ENCODE measurements at regions not wholly inside any gene's neighbourhood (a gene's known extent, or its start where the extent isn't known, plus 50 kb on each side); places are given as distances from the start of the nearest gene placed in this dataset.

- Mint-ChIP-seq H3K4me3 (no peak overlapping the region), H3K4me1 (ENCODE audit: low read depth) (peaks cover 8% of the 10 kb centered on the region)
Observed at GRCh38 chr4:152149745-152150144, 386.1 kb downstream of the FBXW7 start.

DNA sequence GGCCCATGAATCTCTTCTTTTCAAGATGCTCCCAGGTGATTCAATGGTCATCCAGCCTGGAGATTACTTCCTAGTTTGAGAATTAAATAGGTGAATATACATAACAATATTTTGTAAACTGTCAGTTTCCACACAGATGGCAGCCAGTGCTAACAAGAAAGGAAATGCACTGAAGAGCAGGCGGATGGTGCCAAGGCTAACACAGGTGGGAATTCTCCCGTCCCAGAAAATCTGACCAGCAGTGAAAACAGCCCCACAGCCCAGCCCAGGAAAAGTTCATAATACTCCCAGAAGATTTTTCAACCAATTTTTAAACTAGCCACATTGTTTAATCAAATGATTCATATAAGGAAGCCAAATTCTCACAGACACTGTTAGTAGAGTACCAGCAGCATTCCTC, 387.2 kb upstream of the GATB start:
- Mint-ChIP-seq H3K27me3 (ENCODE audit: low read depth) (no peaks in the 10 kb centered on the region), H3K36me3 (ENCODE audit: low read depth) (peaks cover 27% of the 10 kb centered on the region), H3K4me1 (ENCODE audit: low read depth) (no peaks in the 10 kb centered on the region), H3K9me3 (peaks cover 36% of the 10 kb centered on the region), H3K4me3 (no peak overlapping the region), H3K27ac (no peak overlapping the region)

More at GRCh38 chr4:152149745-152150144, 386.1 kb downstream of the FBXW7 start:
- H3K36me3 Mint-ChIP-seq (ENCODE audit: low read depth): peaks cover 23% of the 10 kb centered on the region
- H3K27ac Mint-ChIP-seq: no peak overlapping the region
- H3K9me3 Mint-ChIP-seq: peaks cover 31% of the 10 kb centered on the region
- H3K27me3 Mint-ChIP-seq (ENCODE audit: low read depth): no peaks in the 10 kb centered on the region

- Mint-ChIP-seq H3K4me3 (no peak overlapping the region), H3K36me3 (ENCODE audit: low read depth) (peaks cover 29% of the 10 kb centered on the region), H3K9me3 (peaks cover 50% of the 10 kb centered on the region), H3K4me1 (ENCODE audit: low read depth) (no peaks in the 10 kb centered on the region), H3K27ac (no peak overlapping the region), H3K27me3 (ENCODE audit: low read depth) (no peaks in the 10 kb centered on the region)
Observed at GRCh38 chr4:152146244-152146643, 385.4 kb upstream of the GATB start.

GRCh38 chr4:152143806-152144205, 383.0 kb upstream of the GATB start:
- Mint-ChIP-seq H3K4me3 (no peak overlapping the region), H3K36me3 (ENCODE audit: low read depth) (peaks cover 28% of the 10 kb centered on the region), H3K27me3 (ENCODE audit: low read depth) (no peaks in the 10 kb centered on the region), H3K9me3 (peaks cover 52% of the 10 kb centered on the region), H3K27ac (no peak overlapping the region), H3K4me1 (ENCODE audit: low read depth) (peaks cover 3% of the 10 kb centered on the region)

GRCh38 chr4:152138451-152138850, 377.6 kb upstream of the GATB start:
- Mint-ChIP-seq H3K4me3 (peak overlapping the region; percentile 59), H3K27ac (peak overlapping the region; percentile 83), H3K4me1 (ENCODE audit: low read depth) (peaks cover 31% of the 10 kb centered on the region), H3K9me3 (peaks cover 19% of the 10 kb centered on the region), H3K27me3 (ENCODE audit: low read depth) (no peaks in the 10 kb centered on the region), H3K36me3 (ENCODE audit: low read depth) (peaks cover 13% of the 10 kb centered on the region)

DNA sequence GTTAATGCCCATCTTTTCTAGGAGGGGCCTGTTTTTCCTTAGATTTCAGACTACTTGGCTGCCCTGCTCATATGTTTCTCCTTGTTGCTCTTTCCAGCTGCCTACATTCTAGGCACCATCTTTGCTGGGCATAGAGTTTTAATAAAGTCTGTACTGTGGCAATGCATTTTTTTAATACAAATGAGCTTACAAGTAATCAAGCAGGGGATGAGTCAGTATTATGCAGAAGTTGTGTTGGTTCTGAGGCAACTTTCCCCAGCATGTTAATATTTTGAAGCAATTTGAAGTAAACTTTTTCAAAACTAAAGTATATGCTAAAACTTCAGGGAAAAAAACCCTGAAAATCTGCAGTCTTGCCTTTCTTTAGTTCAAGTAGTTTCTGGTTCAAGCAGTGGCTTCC, 372.0 kb upstream of the GATB start:
- Mint-ChIP-seq H3K9me3 (peaks cover 29% of the 10 kb centered on the region), H3K4me1 (ENCODE audit: low read depth) (peaks cover 35% of the 10 kb centered on the region), H3K27ac (no peak overlapping the region), H3K4me3 (no peak overlapping the region), H3K36me3 (ENCODE audit: low read depth) (peaks cover 23% of the 10 kb centered on the region), H3K27me3 (ENCODE audit: low read depth) (no peaks in the 10 kb centered on the region)

- peaks cover 27% of the 10 kb centered on the region for H3K4me1 Mint-ChIP-seq (ENCODE audit: low read depth)
- H3K27me3 Mint-ChIP-seq (ENCODE audit: low read depth): no peaks in the 10 kb centered on the region
- H3K27ac Mint-ChIP-seq: no peak overlapping the region
- peaks cover 51% of the 10 kb centered on the region for H3K36me3 Mint-ChIP-seq (ENCODE audit: low read depth)
- no peak overlapping the region for H3K4me3 Mint-ChIP-seq
- peaks cover 67% of the 10 kb centered on the region for H3K9me3 Mint-ChIP-seq
Observed at GRCh38 chr4:152128356-152128755, 367.5 kb upstream of the GATB start.

GRCh38 chr4:152126238-152126637, 365.4 kb upstream of the GATB start:
- Mint-ChIP-seq H3K27me3 (ENCODE audit: low read depth) (no peaks in the 10 kb centered on the region), H3K4me1 (ENCODE audit: low read depth) (peaks cover 20% of the 10 kb centered on the region), H3K36me3 (ENCODE audit: low read depth) (peaks cover 50% of the 10 kb centered on the region), H3K27ac (no peak overlapping the region), H3K9me3 (peaks cover 71% of the 10 kb centered on the region), H3K4me3 (no peak overlapping the region)

GRCh38 chr4:152118819-152119553, 358.2 kb upstream of the GATB start:
- H3K4me3 Mint-ChIP-seq: no peak overlapping the region

GRCh38 chr4:152117933-152118507, 357.2 kb upstream of the GATB start:
- Mint-ChIP-seq H3K36me3 (ENCODE audit: low read depth) (peaks cover 19% of the 10 kb centered on the region), H3K27me3 (ENCODE audit: low read depth) (no peaks in the 10 kb centered on the region), H3K9me3 (peaks cover 29% of the 10 kb centered on the region), H3K4me1 (ENCODE audit: low read depth) (peaks cover 34% of the 10 kb centered on the region), H3K27ac (no peak overlapping the region), H3K4me3 (no peak overlapping the region)

More at GRCh38 chr4:152118819-152119553, 358.2 kb upstream of the GATB start:
- Mint-ChIP-seq H3K4me1 (ENCODE audit: low read depth) (peaks cover 30% of the 10 kb centered on the region), H3K27ac (no peak overlapping the region), H3K9me3 (peaks cover 39% of the 10 kb centered on the region), H3K36me3 (ENCODE audit: low read depth) (peaks cover 27% of the 10 kb centered on the region), H3K27me3 (ENCODE audit: low read depth) (no peaks in the 10 kb centered on the region)

GRCh38 chr4:152117520-152117919, 356.7 kb upstream of the GATB start:
- Mint-ChIP-seq H3K27me3 (ENCODE audit: low read depth) (no peaks in the 10 kb centered on the region), H3K4me3 (no peak overlapping the region), H3K9me3 (peaks cover 26% of the 10 kb centered on the region), H3K27ac (peak overlapping the region; percentile 27), H3K36me3 (ENCODE audit: low read depth) (peaks cover 17% of the 10 kb centered on the region), H3K4me1 (ENCODE audit: low read depth) (peaks cover 39% of the 10 kb centered on the region)

GRCh38 chr4:152117054-152117453, 356.2 kb upstream of the GATB start:
- Mint-ChIP-seq H3K27me3 (ENCODE audit: low read depth) (no peaks in the 10 kb centered on the region), H3K9me3 (peaks cover 23% of the 10 kb centered on the region), H3K4me3 (peak overlapping the region; percentile 68), H3K27ac (peak overlapping the region; percentile 90), H3K4me1 (ENCODE audit: low read depth) (peaks cover 41% of the 10 kb centered on the region), H3K36me3 (ENCODE audit: low read depth) (peaks cover 17% of the 10 kb centered on the region)

DNA sequence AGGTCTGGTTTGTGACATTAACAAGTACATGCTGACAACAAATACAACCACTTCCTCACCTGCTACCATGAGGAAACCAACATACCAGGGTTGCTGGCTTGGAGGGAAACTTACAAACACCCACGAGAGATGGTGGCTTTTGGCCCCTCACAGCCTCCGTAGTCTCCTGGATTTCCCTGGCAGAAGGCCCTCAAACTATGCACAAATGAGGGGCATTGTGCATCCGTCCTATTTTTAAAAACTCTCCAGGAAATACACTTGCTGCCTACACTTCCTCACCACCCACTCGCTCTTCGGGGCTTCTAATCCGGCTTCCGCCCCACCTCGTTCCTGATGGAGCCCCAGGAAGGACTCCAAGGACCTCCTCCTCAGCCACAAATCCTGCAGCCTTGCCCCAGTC, 355.0 kb upstream of the GATB start:
- H3K27me3 Mint-ChIP-seq (ENCODE audit: low read depth): no peaks in the 10 kb centered on the region
- H3K36me3 Mint-ChIP-seq (ENCODE audit: low read depth): peaks cover 15% of the 10 kb centered on the region
- peak overlapping the region; percentile 68 for H3K4me3 Mint-ChIP-seq
- peaks cover 41% of the 10 kb centered on the region for H3K4me1 Mint-ChIP-seq (ENCODE audit: low read depth)
- peaks cover 17% of the 10 kb centered on the region for H3K9me3 Mint-ChIP-seq
- peak overlapping the region; percentile 90 for H3K27ac Mint-ChIP-seq

DNA sequence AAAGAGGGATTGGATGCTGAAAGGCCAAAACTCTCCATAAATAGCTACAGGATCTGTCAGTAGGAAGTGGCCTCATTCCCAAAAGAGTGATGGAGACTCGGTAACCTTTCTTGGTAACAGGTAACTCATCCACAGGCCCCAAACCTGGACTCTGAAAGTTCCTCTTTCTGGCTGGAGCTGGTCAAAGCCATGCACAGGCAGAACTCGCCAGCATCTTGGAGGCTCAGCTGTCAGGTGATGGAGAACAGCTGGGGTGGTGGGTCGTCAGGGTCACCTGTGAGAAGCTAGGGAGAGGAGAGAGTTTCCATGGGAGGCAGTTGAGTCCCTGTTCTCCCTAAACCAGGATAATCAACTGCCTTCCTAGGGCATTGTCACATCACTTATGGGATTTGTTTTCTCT, 354.3 kb upstream of the GATB start:
- H3K9me3 Mint-ChIP-seq: peaks cover 17% of the 10 kb centered on the region
- H3K4me1 Mint-ChIP-seq (ENCODE audit: low read depth): peaks cover 46% of the 10 kb centered on the region
- H3K27ac Mint-ChIP-seq: peak overlapping the region; percentile 90
- H3K4me3 Mint-ChIP-seq: no peak overlapping the region
- H3K36me3 Mint-ChIP-seq (ENCODE audit: low read depth): peaks cover 15% of the 10 kb centered on the region
- no peaks in the 10 kb centered on the region for H3K27me3 Mint-ChIP-seq (ENCODE audit: low read depth)

DNA sequence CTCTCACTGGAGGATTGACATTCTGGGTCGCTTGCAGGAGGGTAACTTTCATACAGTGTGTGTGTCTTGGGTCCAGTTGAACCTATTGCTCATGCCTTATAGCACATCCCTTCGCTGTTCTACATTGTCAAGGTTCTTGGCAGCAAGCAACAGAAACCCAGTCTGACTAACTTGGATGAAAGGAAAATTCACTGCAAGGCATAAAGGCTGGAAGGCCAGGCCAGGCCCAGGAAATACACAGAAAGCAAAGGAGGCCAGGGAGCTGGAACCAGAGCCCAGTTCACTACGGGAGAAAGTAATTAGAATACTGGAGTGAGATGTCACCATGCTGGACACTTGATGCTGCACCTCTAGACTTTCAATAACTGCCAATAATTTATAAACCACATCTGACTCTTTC, 353.8 kb upstream of the GATB start:
- H3K9me3 Mint-ChIP-seq: peaks cover 17% of the 10 kb centered on the region
- no peak overlapping the region for H3K4me3 Mint-ChIP-seq
- H3K4me1 Mint-ChIP-seq (ENCODE audit: low read depth): peaks cover 50% of the 10 kb centered on the region
- no peaks in the 10 kb centered on the region for H3K27me3 Mint-ChIP-seq (ENCODE audit: low read depth)
- peaks cover 15% of the 10 kb centered on the region for H3K36me3 Mint-ChIP-seq (ENCODE audit: low read depth)
- peak overlapping the region; percentile 62 for H3K27ac Mint-ChIP-seq
